ENCODE measurements at regions not wholly inside any gene's neighbourhood (a gene's known extent, or its start where the extent isn't known, plus 50 kb on each side); places are given as distances from the start of the nearest gene placed in this dataset.

DNA sequence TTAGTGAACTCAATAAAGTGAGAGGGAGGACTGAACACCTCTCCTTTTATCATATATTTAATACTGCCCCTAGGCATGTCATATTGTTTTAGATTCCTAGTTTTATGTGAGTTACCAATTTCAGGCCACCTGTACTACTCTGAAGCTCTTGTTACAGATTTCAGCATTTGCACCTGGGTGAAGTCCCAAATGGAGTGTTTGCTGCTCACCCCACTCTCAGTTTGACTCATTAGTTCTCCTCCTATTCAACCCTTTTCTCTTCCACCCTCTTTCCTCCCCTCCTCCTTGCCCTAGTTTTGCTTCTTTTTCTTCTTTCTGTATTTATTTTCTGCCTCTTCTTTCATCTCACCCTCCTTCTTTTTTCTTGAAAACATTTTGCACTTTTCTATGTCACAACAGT, 1852.2 kb upstream of the IGFBP7 start:
- TF ChIP-seq, protein P1, sequence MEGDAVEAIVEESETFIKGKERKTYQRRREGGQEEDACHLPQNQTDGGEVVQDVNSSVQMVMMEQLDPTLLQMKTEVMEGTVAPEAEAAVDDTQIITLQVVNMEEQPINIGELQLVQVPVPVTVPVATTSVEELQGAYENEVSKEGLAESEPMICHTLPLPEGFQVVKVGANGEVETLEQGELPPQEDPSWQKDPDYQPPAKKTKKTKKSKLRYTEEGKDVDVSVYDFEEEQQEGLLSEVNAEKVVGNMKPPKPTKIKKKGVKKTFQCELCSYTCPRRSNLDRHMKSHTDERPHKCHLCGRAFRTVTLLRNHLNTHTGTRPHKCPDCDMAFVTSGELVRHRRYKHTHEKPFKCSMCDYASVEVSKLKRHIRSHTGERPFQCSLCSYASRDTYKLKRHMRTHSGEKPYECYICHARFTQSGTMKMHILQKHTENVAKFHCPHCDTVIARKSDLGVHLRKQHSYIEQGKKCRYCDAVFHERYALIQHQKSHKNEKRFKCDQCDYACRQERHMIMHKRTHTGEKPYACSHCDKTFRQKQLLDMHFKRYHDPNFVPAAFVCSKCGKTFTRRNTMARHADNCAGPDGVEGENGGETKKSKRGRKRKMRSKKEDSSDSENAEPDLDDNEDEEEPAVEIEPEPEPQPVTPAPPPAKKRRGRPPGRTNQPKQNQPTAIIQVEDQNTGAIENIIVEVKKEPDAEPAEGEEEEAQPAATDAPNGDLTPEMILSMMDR (IDR thresholded peaks at IDR 0.05): no peak
- no peak for TF ChIP-seq POLR2A (IDR thresholded peaks at IDR 0.05)
- no peak for TF ChIP-seq POLR2AphosphoS5 (IDR thresholded peaks at IDR 0.05)

Data from upper lobe of left lung (tissue), 4 donors.